GM12873 (cell line): ENCODE measurements at regions not wholly inside any gene's neighbourhood (a gene's known extent, or its start where the extent isn't known, plus 50 kb on each side); places are given as distances from the start of the nearest gene placed in this dataset.

ENCODE experiments used
- CTCF ChIP-seq: IDR thresholded peaks from 2 replicates; pipeline ENCODE4 v1.5.1; 2012; ENCODE audit warnings: low read depth, mild to moderate bottlenecking, moderate library complexity, low read length, control low read depth; ENCODE audit not compliant: insufficient read depth; ENCODE audit errors: missing control alignments

GRCh38 chr4:31445526-31445925, 725.4 kb downstream of the PCDH7 start:
- no peak for TF ChIP-seq CTCF

- TF ChIP-seq CTCF, result no peak
Observed at GRCh38 chr4:31455612-31456011, 735.4 kb downstream of the PCDH7 start.

GRCh38 chr4:31458813-31459212, 738.6 kb downstream of the PCDH7 start:
- no peak for TF ChIP-seq CTCF

- TF ChIP-seq CTCF, result no peak
Observed at GRCh38 chr4:31461421-31461820, 741.3 kb downstream of the PCDH7 start.

GRCh38 chr4:31467781-31468180, 747.6 kb downstream of the PCDH7 start:
- no peak for TF ChIP-seq CTCF

GRCh38 chr4:31474221-31474620, 754.1 kb downstream of the PCDH7 start:
- TF ChIP-seq CTCF, result no peak

GRCh38 chr4:31482691-31483090, 762.5 kb downstream of the PCDH7 start:
- no peak for TF ChIP-seq CTCF
